T-helper 2 cell treated with Interferon-gamma antibody and Interleukin-4, amounts not matched to agents 5 μg/mL and 100 μg/mL, for 36 hours (primary cell): ENCODE measurements at regions not wholly inside any gene's neighbourhood (a gene's known extent, or its start where the extent isn't known, plus 50 kb on each side); places are given as distances from the start of the nearest gene placed in this dataset.

Experiments
- DNase-seq: peaks from one replicate; pipeline ENCODE4 v3.0.0; 2021; ENCODE audit warnings: low spot score
- H3K27ac Mint-ChIP-seq: one replicate; pipeline ENCODE4 v1.8.0; 2021; ENCODE audit warnings: mild to moderate bottlenecking, mixed read lengths
- H3K27me3 Mint-ChIP-seq: one replicate; pipeline ENCODE4 v1.8.0; 2021; ENCODE audit warnings: low read depth, mixed read lengths
- H3K36me3 Mint-ChIP-seq: one replicate; pipeline ENCODE4 v1.8.0; 2021; ENCODE audit warnings: low read depth, mixed read lengths
- H3K4me1 Mint-ChIP-seq: one replicate; pipeline ENCODE4 v1.8.0; 2021; ENCODE audit warnings: low read depth, mixed read lengths
- H3K4me3 Mint-ChIP-seq: one replicate; pipeline ENCODE4 v1.8.0; 2022; ENCODE audit warnings: mild to moderate bottlenecking, moderate library complexity, mixed read lengths
- H3K9me3 Mint-ChIP-seq: one replicate; pipeline ENCODE4 v1.8.0; 2021; ENCODE audit warnings: mixed read lengths

DNA sequence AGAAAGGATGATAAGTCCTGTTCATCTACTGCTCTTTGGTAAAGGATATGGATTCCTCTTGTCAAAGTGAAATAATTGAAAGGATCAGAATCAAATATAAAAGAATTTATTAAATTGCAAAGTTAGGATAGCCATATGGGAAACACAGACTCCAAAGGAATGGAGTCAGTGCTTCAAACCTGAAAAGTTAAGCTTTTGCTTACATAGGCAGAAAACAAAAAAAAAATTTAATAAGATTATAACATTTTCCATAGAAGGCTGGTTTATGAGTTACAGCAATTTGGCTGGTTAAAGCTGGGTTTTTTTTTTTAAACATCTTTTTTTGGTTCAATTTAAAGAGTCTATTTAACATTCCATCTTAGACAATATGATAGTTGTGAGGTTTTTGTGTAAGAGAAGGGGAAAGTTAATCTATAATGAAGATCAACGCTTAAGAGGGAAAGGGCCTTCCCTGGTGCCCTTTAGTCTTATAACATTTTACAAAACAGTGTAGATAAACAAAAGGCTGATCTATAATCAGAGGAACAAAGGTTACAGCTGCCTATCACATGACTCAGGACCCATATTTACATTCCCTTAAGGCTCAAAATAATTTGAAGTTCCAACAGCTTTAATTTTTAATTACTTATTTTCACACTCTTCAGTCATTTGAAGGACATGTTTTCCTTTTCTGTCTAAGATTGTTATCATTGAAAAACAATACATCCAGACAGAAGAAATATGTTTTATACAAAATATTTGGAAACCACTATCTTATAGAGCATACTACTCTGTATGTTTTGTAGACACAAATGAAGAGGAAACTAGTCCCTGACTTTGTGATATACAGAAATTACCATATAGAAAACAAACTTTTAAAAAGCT, 234.3 kb upstream of the MBL2 start:
- H3K4me1 Mint-ChIP-seq = no peaks in the 10 kb centered on the region
- DNase-seq = no peak
- H3K27ac Mint-ChIP-seq = no peak overlapping the region
- H3K36me3 Mint-ChIP-seq = no peaks in the 10 kb centered on the region
- no peaks in the 10 kb centered on the region for H3K27me3 Mint-ChIP-seq
- no peak overlapping the region for H3K4me3 Mint-ChIP-seq
- H3K9me3 Mint-ChIP-seq = peaks cover 3% of the 10 kb centered on the region

GRCh38 chr10:53005612-53006345, 233.2 kb upstream of the MBL2 start:
- Mint-ChIP-seq H3K27me3 (no peaks in the 10 kb centered on the region), H3K9me3 (peaks cover 3% of the 10 kb centered on the region), H3K4me3 (no peak overlapping the region), H3K27ac (no peak overlapping the region), H3K36me3 (no peaks in the 10 kb centered on the region), H3K4me1 (no peaks in the 10 kb centered on the region)
- no peak for DNase-seq

DNA sequence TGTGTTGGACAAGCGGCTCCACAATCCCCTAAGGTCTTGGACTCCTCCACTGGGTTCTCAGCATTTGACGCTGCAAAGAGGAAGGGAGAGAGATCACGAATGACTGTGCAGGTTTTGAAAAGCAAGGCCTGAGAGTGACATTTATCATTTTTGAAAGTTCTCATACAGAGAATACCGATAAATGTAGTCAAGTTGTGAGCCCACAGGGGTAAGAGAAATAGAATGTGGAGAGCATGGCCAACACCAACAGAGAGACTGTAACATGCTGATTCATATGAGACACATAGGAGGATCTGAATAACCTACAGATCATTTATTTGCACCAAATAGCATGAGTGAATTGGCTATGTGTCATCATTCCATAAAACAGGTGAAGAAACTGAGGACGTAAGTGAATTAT, 230.5 kb upstream of the MBL2 start:
- DNase-seq = no peak
- Mint-ChIP-seq H3K4me1 (no peaks in the 10 kb centered on the region), H3K36me3 (no peaks in the 10 kb centered on the region), H3K9me3 (no peaks in the 10 kb centered on the region), H3K27me3 (no peaks in the 10 kb centered on the region), H3K27ac (no peak overlapping the region), H3K4me3 (no peak overlapping the region)

GRCh38 chr10:52999681-53000080, 227.1 kb upstream of the MBL2 start:
- H3K36me3 Mint-ChIP-seq = no peaks in the 10 kb centered on the region
- no peak overlapping the region for H3K4me3 Mint-ChIP-seq
- no peaks in the 10 kb centered on the region for H3K27me3 Mint-ChIP-seq
- no peak for DNase-seq
- no peak overlapping the region for H3K27ac Mint-ChIP-seq
- H3K4me1 Mint-ChIP-seq = no peaks in the 10 kb centered on the region
- H3K9me3 Mint-ChIP-seq = peaks cover 3% of the 10 kb centered on the region

GRCh38 chr10:52999258-52999657, 226.7 kb upstream of the MBL2 start:
- Mint-ChIP-seq H3K9me3 (peaks cover 3% of the 10 kb centered on the region), H3K36me3 (no peaks in the 10 kb centered on the region), H3K4me1 (no peaks in the 10 kb centered on the region), H3K27ac (no peak overlapping the region), H3K4me3 (no peak overlapping the region), H3K27me3 (no peaks in the 10 kb centered on the region)
- DNase-seq = no peak

DNA sequence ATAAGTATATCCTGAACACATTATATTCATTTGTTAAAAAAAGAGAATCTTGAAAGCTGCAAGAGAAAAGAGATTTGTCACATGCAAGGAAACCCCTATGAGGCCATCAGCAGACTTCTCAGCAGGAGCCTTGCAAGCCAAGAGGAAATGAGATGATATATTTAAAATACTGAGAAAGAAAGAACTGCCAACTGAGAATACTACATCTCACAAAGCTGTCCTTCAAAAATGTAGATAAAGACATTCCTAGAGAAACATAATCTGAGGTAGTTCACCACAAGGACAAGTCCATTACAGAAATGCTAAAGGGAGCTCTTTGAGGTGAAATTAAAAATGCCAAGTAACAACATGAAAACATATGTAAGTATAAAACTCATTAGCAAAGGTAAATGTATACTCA, 224.4 kb upstream of the MBL2 start:
- no peak overlapping the region for H3K27ac Mint-ChIP-seq
- H3K4me3 Mint-ChIP-seq = no peak overlapping the region
- H3K9me3 Mint-ChIP-seq = peaks cover 3% of the 10 kb centered on the region
- no peak for DNase-seq
- H3K4me1 Mint-ChIP-seq = no peaks in the 10 kb centered on the region
- no peaks in the 10 kb centered on the region for H3K27me3 Mint-ChIP-seq
- H3K36me3 Mint-ChIP-seq = no peaks in the 10 kb centered on the region

GRCh38 chr10:52994370-52994769, 221.8 kb upstream of the MBL2 start:
- Mint-ChIP-seq H3K36me3 (no peaks in the 10 kb centered on the region), H3K4me3 (no peak overlapping the region), H3K27me3 (no peaks in the 10 kb centered on the region), H3K27ac (no peak overlapping the region), H3K9me3 (peaks cover 3% of the 10 kb centered on the region), H3K4me1 (no peaks in the 10 kb centered on the region)
- DNase-seq = no peak

DNA sequence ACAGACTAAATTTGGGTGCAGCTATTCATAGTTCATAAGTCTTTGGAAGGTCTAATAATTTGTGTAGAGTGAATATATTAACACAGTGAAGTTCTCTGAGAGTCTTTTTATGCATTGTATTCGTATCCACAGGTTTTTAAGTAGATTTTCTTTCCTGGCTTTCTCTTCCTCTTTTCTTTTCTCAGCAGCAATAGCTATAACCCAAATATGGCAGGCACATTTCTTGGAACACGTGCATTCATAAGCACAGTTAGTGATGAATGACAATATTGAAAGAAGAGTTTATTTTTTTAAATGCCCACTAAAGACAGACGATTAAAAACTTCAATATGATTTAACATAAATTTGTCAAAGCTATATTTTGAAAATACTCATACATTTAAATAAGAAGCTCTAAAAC, 220.5 kb upstream of the MBL2 start:
- Mint-ChIP-seq H3K4me1 (no peaks in the 10 kb centered on the region), H3K27ac (no peak overlapping the region), H3K9me3 (peaks cover 3% of the 10 kb centered on the region), H3K36me3 (no peaks in the 10 kb centered on the region), H3K27me3 (no peaks in the 10 kb centered on the region), H3K4me3 (no peak overlapping the region)
- DNase-seq = no peak

- peaks cover 2% of the 10 kb centered on the region for H3K9me3 Mint-ChIP-seq
- H3K4me1 Mint-ChIP-seq = no peaks in the 10 kb centered on the region
- H3K27ac Mint-ChIP-seq = no peak overlapping the region
- no peaks in the 10 kb centered on the region for H3K27me3 Mint-ChIP-seq
- no peak for DNase-seq
- no peak overlapping the region for H3K4me3 Mint-ChIP-seq
- no peaks in the 10 kb centered on the region for H3K36me3 Mint-ChIP-seq
Measured at GRCh38 chr10:52992567-52992966, 220.0 kb upstream of the MBL2 start.

GRCh38 chr10:52988923-52989322, 216.3 kb upstream of the MBL2 start:
- H3K9me3 Mint-ChIP-seq = no peaks in the 10 kb centered on the region
- no peaks in the 10 kb centered on the region for H3K4me1 Mint-ChIP-seq
- H3K36me3 Mint-ChIP-seq = no peaks in the 10 kb centered on the region
- no peak overlapping the region for H3K27ac Mint-ChIP-seq
- no peak for DNase-seq
- H3K4me3 Mint-ChIP-seq = no peak overlapping the region
- no peaks in the 10 kb centered on the region for H3K27me3 Mint-ChIP-seq

GRCh38 chr10:52986125-52986524, 213.5 kb upstream of the MBL2 start:
- no peak for DNase-seq
- H3K9me3 Mint-ChIP-seq = no peaks in the 10 kb centered on the region
- no peak overlapping the region for H3K4me3 Mint-ChIP-seq
- H3K36me3 Mint-ChIP-seq = no peaks in the 10 kb centered on the region
- H3K4me1 Mint-ChIP-seq = no peaks in the 10 kb centered on the region
- no peaks in the 10 kb centered on the region for H3K27me3 Mint-ChIP-seq
- H3K27ac Mint-ChIP-seq = no peak overlapping the region

GRCh38 chr10:52984169-52984568, 211.6 kb upstream of the MBL2 start:
- DNase-seq = no peak
- H3K36me3 Mint-ChIP-seq = no peaks in the 10 kb centered on the region
- no peaks in the 10 kb centered on the region for H3K4me1 Mint-ChIP-seq
- H3K9me3 Mint-ChIP-seq = no peaks in the 10 kb centered on the region
- H3K27ac Mint-ChIP-seq = no peak overlapping the region
- H3K27me3 Mint-ChIP-seq = no peaks in the 10 kb centered on the region
- H3K4me3 Mint-ChIP-seq = no peak overlapping the region

- DNase-seq = no peak
- no peak overlapping the region for H3K27ac Mint-ChIP-seq
- no peaks in the 10 kb centered on the region for H3K27me3 Mint-ChIP-seq
- no peaks in the 10 kb centered on the region for H3K9me3 Mint-ChIP-seq
- H3K4me1 Mint-ChIP-seq = no peaks in the 10 kb centered on the region
- H3K4me3 Mint-ChIP-seq = no peak overlapping the region
- no peaks in the 10 kb centered on the region for H3K36me3 Mint-ChIP-seq
Measured at GRCh38 chr10:52979295-52979990, 206.9 kb upstream of the MBL2 start.

GRCh38 chr10:52977581-52977980, 205.0 kb upstream of the MBL2 start:
- H3K4me1 Mint-ChIP-seq = no peaks in the 10 kb centered on the region
- H3K4me3 Mint-ChIP-seq = no peak overlapping the region
- no peaks in the 10 kb centered on the region for H3K36me3 Mint-ChIP-seq
- H3K27ac Mint-ChIP-seq = no peak overlapping the region
- no peaks in the 10 kb centered on the region for H3K27me3 Mint-ChIP-seq
- no peak for DNase-seq
- H3K9me3 Mint-ChIP-seq = peaks cover 11% of the 10 kb centered on the region
